Loucy (cell line): ENCODE measurements at regions not wholly inside any gene's neighbourhood (a gene's known extent, or its start where the extent isn't known, plus 50 kb on each side); places are given as distances from the start of the nearest gene placed in this dataset.
"Not testable (repeated sequence)": the region's sequence is repeated elsewhere in the genome, so short reads cannot be mapped to it uniquely, and the experiment has no call there.

Experiments
- H2AFZ ChIP-seq: fragments of 200-600 bp; sonication (generic); 2 replicates; pipeline ENCODE4 v1.6.0; 2016; ENCODE audit warnings: antibody characterized with exemption, mild to moderate bottlenecking, low read length, moderate library complexity
- H3F3A ChIP-seq: fragments of 200-600 bp; 2 replicates; pipeline ENCODE4 v1.6.0; 2016; ENCODE audit warnings: antibody characterized with exemption, low read depth, mild to moderate bottlenecking
- H3K27me3 ChIP-seq: fragments of 200-600 bp; sonication (generic); 2 replicates; pipeline ENCODE4 v1.6.1; 2014; ENCODE audit warnings: low read length, mild to moderate bottlenecking; ENCODE audit not compliant: insufficient read depth, poor library complexity, severe bottlenecking
- H3K36me3 ChIP-seq: fragments of 200-600 bp; sonication (generic); 2 replicates; pipeline ENCODE4 v1.6.1; 2016; ENCODE audit warnings: low read length; ENCODE audit not compliant: insufficient read depth
- H3K4me1 ChIP-seq: fragments of 200-600 bp; sonication (generic); 2 replicates; pipeline ENCODE4 v1.5.1; 2014; ENCODE audit warnings: low read length, mild to moderate bottlenecking; ENCODE audit not compliant: insufficient read depth, poor library complexity, severe bottlenecking
- H3K4me2 ChIP-seq: fragments of 200-600 bp; sonication (generic); 2 replicates; pipeline ENCODE4 v1.6.0; 2014; ENCODE audit warnings: antibody characterized with exemption, low read length, low read depth, mild to moderate bottlenecking; ENCODE audit not compliant: poor library complexity, severe bottlenecking
- H3K4me3 ChIP-seq: fragments of 200-600 bp; sonication (generic); 2 replicates; pipeline ENCODE4 v1.5.1; 2014; ENCODE audit warnings: low read length, mild to moderate bottlenecking, mixed read lengths; ENCODE audit not compliant: poor library complexity, severe bottlenecking
- H3K79me2 ChIP-seq: fragments of 200-600 bp; sonication (generic); 2 replicates; pipeline ENCODE4 v1.6.1; 2014; ENCODE audit warnings: low read length; ENCODE audit not compliant: insufficient read depth
- H3K9ac ChIP-seq: fragments of 200-600 bp; sonication (generic); 2 replicates; pipeline ENCODE4 v1.6.0; 2014; ENCODE audit warnings: mild to moderate bottlenecking, low read depth, low read length, moderate library complexity; ENCODE audit not compliant: poor library complexity, severe bottlenecking
- H3K9me2 ChIP-seq: fragments of 200-600 bp; sonication (generic); replicated peaks from 2 replicates; pipeline ENCODE4 v1.6.1; 2016; ENCODE audit warnings: low read depth, low read length, mixed read lengths
- H3K9me3 ChIP-seq: fragments of 200-600 bp; sonication (generic); 2 replicates; pipeline ENCODE4 v1.6.1; 2014; ENCODE audit warnings: mild to moderate bottlenecking, antibody characterized with exemption, low read length, low read depth; ENCODE audit not compliant: insufficient read depth
- H4K20me1 ChIP-seq: fragments of 200-600 bp; sonication (generic); 2 replicates; pipeline ENCODE4 v1.6.0; 2014; ENCODE audit warnings: antibody characterized with exemption, low read length, mild to moderate bottlenecking; ENCODE audit not compliant: insufficient read depth, poor library complexity, severe bottlenecking
- EZH2phosphoT487 ChIP-seq: fragments of 200-600 bp; IDR thresholded peaks from 2 replicates; pipeline ENCODE4 v1.6.1; 2018; ENCODE audit warnings: antibody characterized with exemption, mild to moderate bottlenecking, moderate library complexity, borderline replicate concordance
- TF ChIP-seq, protein P1 (sequence below): fragments of 200-600 bp; sonication (generic); conservative IDR thresholded peaks from 2 replicates; pipeline ENCODE4 v1.5.1; 2014; ENCODE audit warnings: mild to moderate bottlenecking, antibody characterized with exemption, low read length

DNA sequence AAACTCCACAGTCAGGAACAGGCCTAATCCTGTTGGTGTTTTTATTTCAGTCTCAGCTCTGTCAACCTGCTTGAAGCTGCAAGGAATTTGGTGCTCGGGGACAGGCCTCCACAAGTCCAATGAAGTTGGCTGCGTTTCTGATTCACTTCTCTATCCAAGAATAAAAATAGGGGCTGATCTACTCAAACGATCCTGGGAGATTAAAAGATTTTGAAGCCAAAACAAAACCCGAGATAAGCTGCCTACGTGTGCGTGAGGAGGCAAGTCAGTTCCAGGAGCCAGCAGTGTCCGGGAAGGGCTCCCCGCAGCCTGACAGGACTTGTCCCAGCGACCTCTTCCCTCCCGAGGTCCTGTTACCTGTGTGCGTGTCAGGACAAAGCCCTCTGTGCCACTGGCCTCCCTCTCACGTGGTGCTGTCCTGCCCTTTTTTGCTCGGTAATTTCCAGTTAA is 98.0 kb downstream of the ETS2 start:
- Histone ChIP-seq H3K4me1 (no peaks in the 10 kb centered on the region), H3K4me2 (no peak overlapping the region), H3K27me3 (no peaks in the 10 kb centered on the region), H4K20me1 (no peaks in the 10 kb centered on the region), H3K79me2 (no peaks in the 10 kb centered on the region), H3K36me3 (no peaks in the 10 kb centered on the region), H2AFZ (no peak overlapping the region), H3F3A (no peaks in the 10 kb centered on the region), H3K4me3 (no peak overlapping the region), H3K9me2 (no peaks in the 10 kb centered on the region), H3K9ac (no peak overlapping the region), H3K9me3 (no peaks in the 10 kb centered on the region)
- TF ChIP-seq EZH2phosphoT487, result no peak
- TF ChIP-seq, protein P1, sequence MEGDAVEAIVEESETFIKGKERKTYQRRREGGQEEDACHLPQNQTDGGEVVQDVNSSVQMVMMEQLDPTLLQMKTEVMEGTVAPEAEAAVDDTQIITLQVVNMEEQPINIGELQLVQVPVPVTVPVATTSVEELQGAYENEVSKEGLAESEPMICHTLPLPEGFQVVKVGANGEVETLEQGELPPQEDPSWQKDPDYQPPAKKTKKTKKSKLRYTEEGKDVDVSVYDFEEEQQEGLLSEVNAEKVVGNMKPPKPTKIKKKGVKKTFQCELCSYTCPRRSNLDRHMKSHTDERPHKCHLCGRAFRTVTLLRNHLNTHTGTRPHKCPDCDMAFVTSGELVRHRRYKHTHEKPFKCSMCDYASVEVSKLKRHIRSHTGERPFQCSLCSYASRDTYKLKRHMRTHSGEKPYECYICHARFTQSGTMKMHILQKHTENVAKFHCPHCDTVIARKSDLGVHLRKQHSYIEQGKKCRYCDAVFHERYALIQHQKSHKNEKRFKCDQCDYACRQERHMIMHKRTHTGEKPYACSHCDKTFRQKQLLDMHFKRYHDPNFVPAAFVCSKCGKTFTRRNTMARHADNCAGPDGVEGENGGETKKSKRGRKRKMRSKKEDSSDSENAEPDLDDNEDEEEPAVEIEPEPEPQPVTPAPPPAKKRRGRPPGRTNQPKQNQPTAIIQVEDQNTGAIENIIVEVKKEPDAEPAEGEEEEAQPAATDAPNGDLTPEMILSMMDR, result no peak

DNA sequence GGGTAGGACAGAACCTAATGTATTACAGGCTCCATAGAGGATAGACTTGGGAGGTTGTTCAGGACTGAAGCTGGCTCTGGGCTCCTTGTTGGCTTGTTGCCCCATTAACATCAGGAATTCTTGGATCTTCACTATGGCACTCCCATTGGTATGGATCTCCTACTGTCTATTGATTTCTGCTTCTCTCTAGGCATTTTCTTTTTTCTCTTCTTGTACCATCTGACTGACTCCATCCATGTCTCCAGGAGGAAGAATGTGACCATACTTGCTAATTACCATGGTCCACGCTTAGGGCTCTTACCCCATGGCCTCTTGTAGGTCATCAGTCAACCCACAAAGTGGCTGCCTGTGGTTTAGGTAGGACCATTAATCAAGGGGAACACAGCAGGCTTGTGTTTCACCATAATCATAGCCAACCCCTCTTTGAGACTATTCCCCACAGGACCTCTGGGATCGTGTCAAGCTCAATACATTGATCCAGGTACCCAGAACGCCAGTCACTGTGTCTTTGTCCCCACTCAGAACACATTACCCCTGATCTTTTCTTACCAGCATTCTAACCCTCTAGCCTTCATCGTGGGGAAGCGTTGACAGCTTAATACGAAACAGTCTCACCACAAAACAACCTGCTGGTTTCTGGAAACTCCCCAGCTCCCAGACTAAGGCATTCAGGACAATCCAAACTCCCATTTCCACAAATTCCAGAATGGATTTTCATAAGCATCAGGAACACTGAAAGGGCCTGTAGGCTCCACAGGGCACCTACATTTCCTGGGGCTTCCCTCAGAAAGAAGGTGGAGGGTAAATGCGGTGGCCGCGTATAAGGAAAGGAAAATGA is 97.1 kb downstream of the ETS2 start:
- no peaks in the 10 kb centered on the region for H3K9me3 ChIP-seq
- no peak overlapping the region for H3K4me2 ChIP-seq
- no peak overlapping the region for H2AFZ ChIP-seq
- no peaks in the 10 kb centered on the region for H3K79me2 ChIP-seq
- H3K27me3 ChIP-seq, result no peaks in the 10 kb centered on the region
- no peak overlapping the region for H3K9ac ChIP-seq
- no peak overlapping the region for H3K4me3 ChIP-seq
- no peaks in the 10 kb centered on the region for H3F3A ChIP-seq
- no peaks in the 10 kb centered on the region for H3K36me3 ChIP-seq
- TF ChIP-seq, protein P1, result no peak
- TF ChIP-seq EZH2phosphoT487, result no peak
- no peaks in the 10 kb centered on the region for H3K9me2 ChIP-seq
- no peaks in the 10 kb centered on the region for H3K4me1 ChIP-seq
- H4K20me1 ChIP-seq, result no peaks in the 10 kb centered on the region

DNA sequence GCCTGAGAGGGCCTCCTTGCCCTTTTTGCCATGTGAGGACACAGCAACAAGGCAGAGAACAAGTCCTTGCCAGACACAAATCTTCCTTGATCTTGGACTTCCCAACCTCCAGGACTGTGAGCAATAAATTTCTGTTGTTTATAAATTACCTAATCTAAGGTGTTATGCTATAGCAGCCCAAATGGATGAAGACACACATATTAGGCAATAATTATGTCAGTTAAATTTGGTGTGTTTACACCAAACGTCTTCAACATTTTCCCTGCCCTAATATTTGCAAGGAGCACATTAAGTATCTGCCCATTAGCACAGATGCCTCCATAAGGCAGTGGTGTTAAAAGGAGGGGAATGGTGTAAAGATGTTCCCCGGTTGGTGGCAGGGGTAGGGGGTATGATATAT is 94.8 kb downstream of the ETS2 start:
- H3K9me2 ChIP-seq, result no peaks in the 10 kb centered on the region
- no peak overlapping the region for H2AFZ ChIP-seq
- H4K20me1 ChIP-seq, result no peaks in the 10 kb centered on the region
- no peak overlapping the region for H3K4me3 ChIP-seq
- H3K36me3 ChIP-seq, result no peaks in the 10 kb centered on the region
- no peaks in the 10 kb centered on the region for H3K4me1 ChIP-seq
- H3F3A ChIP-seq, result no peaks in the 10 kb centered on the region
- H3K27me3 ChIP-seq, result no peaks in the 10 kb centered on the region
- no peaks in the 10 kb centered on the region for H3K79me2 ChIP-seq
- H3K4me2 ChIP-seq, result no peak overlapping the region
- no peaks in the 10 kb centered on the region for H3K9me3 ChIP-seq
- H3K9ac ChIP-seq, result no peak overlapping the region
- no peak for TF ChIP-seq EZH2phosphoT487
- TF ChIP-seq, protein P1, result no peak

DNA sequence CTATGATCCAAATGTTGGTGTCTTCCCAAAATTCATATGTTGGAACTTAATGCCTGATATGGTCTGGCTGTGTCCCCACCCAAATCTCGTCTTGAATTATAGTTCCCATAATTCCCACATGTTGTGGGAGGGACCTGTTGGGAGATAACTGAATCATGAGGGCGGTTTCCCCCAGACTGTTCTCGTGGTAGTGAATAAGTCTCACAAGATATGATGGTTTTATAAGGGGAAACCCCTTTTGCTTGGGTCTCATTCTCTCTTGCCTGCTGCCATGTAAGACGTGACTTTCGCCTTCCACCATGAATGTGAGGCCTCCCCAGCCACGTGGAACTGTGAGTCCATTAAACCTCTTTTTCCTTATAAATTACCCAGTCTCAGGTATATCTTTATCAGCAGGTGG is 94.3 kb downstream of the ETS2 start:
- H3K27me3 ChIP-seq, H3K9me2 ChIP-seq, H3K36me3 ChIP-seq, H2AFZ ChIP-seq, H3F3A ChIP-seq, H4K20me1 ChIP-seq, H3K4me1 ChIP-seq, H3K9me3 ChIP-seq, H3K9ac ChIP-seq, H3K4me2 ChIP-seq, H3K79me2 ChIP-seq, H3K4me3 ChIP-seq: not testable (repeated sequence)
